ENCODE measurements at regions not wholly inside any gene's neighbourhood (a gene's known extent, or its start where the extent isn't known, plus 50 kb on each side); places are given as distances from the start of the nearest gene placed in this dataset.

- TF ChIP-seq ZNF275 (CRISPR knock-in tag; IDR thresholded peaks at IDR 0.05; ENCODE audit: borderline replicate concordance) (no peak), ATF2 (CRISPR knock-in tag; IDR thresholded peaks at IDR 0.05) (no peak), SIX4 (CRISPR knock-in tag; IDR thresholded peaks at IDR 0.05) (no peak), ZNF562 (CRISPR knock-in tag; IDR thresholded peaks at IDR 0.05; ENCODE audit: borderline replicate concordance) (no peak), ZNF513 (CRISPR knock-in tag; conservative IDR thresholded peaks at IDR 0.05) (no peak), DNMT1 (CRISPR knock-in tag; IDR thresholded peaks at IDR 0.05) (no peak), ZMYM3 (CRISPR knock-in tag; IDR thresholded peaks at IDR 0.05) (no peak), PITX1 (CRISPR knock-in tag; IDR thresholded peaks at IDR 0.05) (no peak)
Measured at GRCh38 chr16:47958726-47959125, 197.1 kb downstream of the ABCC12 start (continued).

- POLR2A ChIA-PET, result no interaction called here
- intact Hi-C loops (cut with micrococcal nuclease; ENCODE audit: unreplicated experiment), result no loop called here
- TF ChIP-seq ZFP36 (IDR thresholded peaks at IDR 0.05; ENCODE audit: borderline replicate concordance, low read depth, low read length, partially characterized antibody), result no peak
- Histone ChIP-seq H3K9me3 (ENCODE audit: low read length) (no peaks in the 10 kb centered on the region), H3K36me3 (replicated peaks in 1 of 2; ENCODE audit: control insufficient read depth in 1 of 2, insufficient read depth in 2 of 2, low read length in 2 of 2) (no peaks in the 10 kb centered on the region), H4K20me1 (ENCODE audit: insufficient read depth, low read length) (no peaks in the 10 kb centered on the region), H3K4me1 (ENCODE audit: insufficient read depth, low read length) (no peaks in the 10 kb centered on the region), H3K4me3 (replicated peaks in 1 of 3; ENCODE audit: insufficient read depth in 1 of 3, low read depth in 2 of 3, low read length in 3 of 3) (no peak overlapping the region), H3K27me3 (ENCODE audit: control insufficient read depth in 1 of 2, insufficient read depth in 2 of 2, low read length in 2 of 2) (peaks cover 0 to 20% of the 10 kb centered on the region in 2 experiments; a peak in 2 of 5 replicates), H3K27ac (ENCODE audit: extremely low read length, insufficient read depth, low read length) (no peak overlapping the region), H3K79me2 (ENCODE audit: insufficient read depth, low read length) (no peaks in the 10 kb centered on the region), H3K4me2 (ENCODE audit: low read depth, low read length) (no peak overlapping the region), H3K9ac (ENCODE audit: insufficient read depth, low read depth, low read length) (no peak overlapping the region), H2AFZ (ENCODE audit: low read length) (no peak overlapping the region)
- DNase-seq (ENCODE audit: low spot score) (no peak), FAIRE-seq (no peak), ATAC-seq (no peak)
- in situ Hi-C loops (cut with HindIII; ENCODE audit: extremely low pct_ligation_motif_present, low pct_unique_long_range_greater_than_20kb), result no loop called here
- CTCF ChIA-PET (ENCODE audit: low intra/inter-chr PET ratio, low total read pairs), result no interaction called here
- WGBS (ENCODE audit: low lambda C conversion rate), result 0% methylated on average over 2 of the region's 2 CpGs
- BruUV-seq (replicated peaks), result no TSS peak
Measured at GRCh38 chr16:47956916-47957315, 198.9 kb downstream of the ABCC12 start.
